CD4-positive, alpha-beta T cell treated with Interleukin-6 for 4 hours (primary cell): ENCODE measurements at regions not wholly inside any gene's neighbourhood (a gene's known extent, or its start where the extent isn't known, plus 50 kb on each side); places are given as distances from the start of the nearest gene placed in this dataset.

ENCODE experiments used
- DNase-seq: peaks from one replicate; pipeline ENCODE4 v3.0.0-alpha.2; 2020; ENCODE audit warnings: mixed read lengths

GRCh38 chr11:91800208-91800914 lies 424.3 kb upstream of the FAT3 start:
- DNase-seq, result no peak

- no peak for DNase-seq
Observed at GRCh38 chr11:91798240-91798639, 426.4 kb upstream of the FAT3 start.

GRCh38 chr11:91796999-91797398 lies 427.6 kb upstream of the FAT3 start:
- no peak for DNase-seq

GRCh38 chr11:91795139-91795887 lies 429.3 kb upstream of the FAT3 start:
- DNase-seq, result no peak

GRCh38 chr11:91794146-91794545 lies 430.5 kb upstream of the FAT3 start:
- no peak for DNase-seq

GRCh38 chr11:91792779-91793262 lies 431.8 kb upstream of the FAT3 start:
- DNase-seq, result no peak

- DNase-seq, result no peak
Observed at GRCh38 chr11:91791171-91791468, 433.5 kb upstream of the FAT3 start.

- DNase-seq, result no peak
Observed at GRCh38 chr11:91790346-91791170, 434.1 kb upstream of the FAT3 start.

- DNase-seq, result no peak
Observed at GRCh38 chr11:91788764-91789163, 435.9 kb upstream of the FAT3 start.

- no peak for DNase-seq
Observed at GRCh38 chr11:91786097-91786496, 438.5 kb upstream of the FAT3 start.

- no peak for DNase-seq
Observed at GRCh38 chr11:91783173-91783572, 441.4 kb upstream of the FAT3 start.

- no peak for DNase-seq
Observed at GRCh38 chr11:91778758-91779157, 445.9 kb upstream of the FAT3 start.

- no peak for DNase-seq
Observed at GRCh38 chr11:91776655-91777054, 448.0 kb upstream of the FAT3 start.

- DNase-seq, result no peak
Observed at GRCh38 chr11:91773090-91773489, 451.5 kb upstream of the FAT3 start.

- DNase-seq, result no peak
Observed at GRCh38 chr11:91771961-91772360, 452.7 kb upstream of the FAT3 start.

- DNase-seq, result no peak
Observed at GRCh38 chr11:91768783-91769182, 455.8 kb upstream of the FAT3 start.

GRCh38 chr11:91763331-91763730 lies 461.3 kb upstream of the FAT3 start:
- DNase-seq, result no peak

GRCh38 chr11:91761406-91762025 lies 463.1 kb upstream of the FAT3 start:
- DNase-seq, result no peak

GRCh38 chr11:91756829-91757480 lies 467.7 kb upstream of the FAT3 start:
- DNase-seq, result no peak

GRCh38 chr11:91755951-91756707 lies 468.5 kb upstream of the FAT3 start:
- no peak for DNase-seq

- DNase-seq, result no peak
Observed at GRCh38 chr11:91755526-91755925, 469.1 kb upstream of the FAT3 start.

- DNase-seq, result no peak
Observed at GRCh38 chr11:91749251-91749650, 475.4 kb upstream of the FAT3 start.
